ENCODE measurements at regions not wholly inside any gene's neighbourhood (a gene's known extent, or its start where the extent isn't known, plus 50 kb on each side); places are given as distances from the start of the nearest gene placed in this dataset.

GRCh38 chr21:31502537-31503143 lies 156.9 kb upstream of the SOD1 start:
- no peaks in the 10 kb centered on the region for H3K79me2 ChIP-seq (ENCODE audit: control insufficient read depth, insufficient read depth, low read length)
- no peaks in the 10 kb centered on the region for H3K36me3 ChIP-seq (ENCODE audit: control insufficient read depth, insufficient read depth, low read length)
- ChIA-PET POLR2A (no interaction called here), CTCF (ENCODE audit: low intra/inter-chr PET ratio) (no interaction called here)
- no peak overlapping the region for H3K4me2 ChIP-seq (ENCODE audit: insufficient read depth, low read length)
- no peak for TF ChIP-seq ASH1L (IDR thresholded peaks at IDR 0.05; ENCODE audit: borderline replicate concordance, low read depth, partially characterized antibody)
- no peak for TF ChIP-seq LCOR (CRISPR knock-in tag; IDR thresholded peaks at IDR 0.05)
- TF ChIP-seq STAG1 (CRISPR knock-in tag; IDR thresholded peaks at IDR 0.05; ENCODE audit: borderline replicate concordance) = no peak
- no peak for TF ChIP-seq ZBTB40 (IDR thresholded peaks at IDR 0.05)
- no peak for TF ChIP-seq ZBTB40 (CRISPR knock-in tag; IDR thresholded peaks at IDR 0.05)
- no peak for TF ChIP-seq FOXJ3 (CRISPR knock-in tag; IDR thresholded peaks at IDR 0.05)
- TF ChIP-seq TGIF2 (CRISPR knock-in tag; IDR thresholded peaks at IDR 0.05) = no peak
- no peak for TF ChIP-seq SLC30A9 (CRISPR knock-in tag; IDR thresholded peaks at IDR 0.05)
- TF ChIP-seq CREM (IDR thresholded peaks at IDR 0.05; ENCODE audit: low read depth) = no peak
- TF ChIP-seq TRIM24 (IDR thresholded peaks at IDR 0.05) = no peak
- no peak for TF ChIP-seq SIRT6 (IDR thresholded peaks at IDR 0.05; ENCODE audit: low read depth, low read length)
- no peak for TF ChIP-seq RBM17 (IDR thresholded peaks at IDR 0.05; ENCODE audit: borderline replicate concordance, low read depth, low read length)
- TF ChIP-seq E2F1 (CRISPR knock-in tag; IDR thresholded peaks at IDR 0.05) = no peak
- TF ChIP-seq ZBED1 (IDR thresholded peaks at IDR 0.05) = no peak
- TF ChIP-seq SMAD1 (IDR thresholded peaks at IDR 0.05; ENCODE audit: low read depth, low read length, partially characterized antibody) = no peak
- in situ Hi-C loops (cut with MboI) (no loop called here), intact Hi-C loops (cut with micrococcal nuclease) (no loop called here)
- H3K27ac ChIP-seq (ENCODE audit: extremely low read depth, low read depth, low read length) = no peak overlapping the region
- no peaks in the 10 kb centered on the region for H3K9me1 ChIP-seq (ENCODE audit: control insufficient read depth, insufficient read depth, low read length)
- no peak overlapping the region for H3K9ac ChIP-seq (ENCODE audit: insufficient read depth in 1 of 2, low read depth in 2 of 2, low read length in 2 of 2)
- H4K20me1 ChIP-seq (replicated peaks; ENCODE audit: control insufficient read depth, insufficient read depth, low read length) = no peaks in the 10 kb centered on the region
- DNase-seq (ENCODE audit: extremely low read depth in 1 of 4, low spot score in 3 of 4) = no peak
- no TSS peak for BruUV-seq (replicated peaks)
- H3K27me3 ChIP-seq (ENCODE audit: control insufficient read depth in 2 of 2, insufficient read depth in 2 of 2, low read length in 2 of 2) = peaks cover 11 to 46% of the 10 kb centered on the region in 2 experiments
- FAIRE-seq = peak; percentile 56
- no peak for ATAC-seq
- no peak overlapping the region for H2AFZ ChIP-seq (ENCODE audit: low read depth, low read length)
- H3K4me3 ChIP-seq = no peak overlapping the region
- no peaks in the 10 kb centered on the region for H3K9me3 ChIP-seq (replicated peaks; ENCODE audit: control insufficient read depth, insufficient read depth, low read depth, low read length)
- 1% methylated on average over 10 of the region's 10 CpGs for WGBS (ENCODE audit: insufficient coverage, low coverage, missing lambda C conversion rate)
- no peaks in the 10 kb centered on the region for H3K4me1 ChIP-seq (replicated peaks in 1 of 2; ENCODE audit: control insufficient read depth in 2 of 2, insufficient read depth in 2 of 2, low read length in 2 of 2)
